ENCODE measurements at regions not wholly inside any gene's neighbourhood (a gene's known extent, or its start where the extent isn't known, plus 50 kb on each side); places are given as distances from the start of the nearest gene placed in this dataset.
"Not testable (repeated sequence)": the region's sequence is repeated elsewhere in the genome, so short reads cannot be mapped to it uniquely, and the experiment has no call there.

DNA sequence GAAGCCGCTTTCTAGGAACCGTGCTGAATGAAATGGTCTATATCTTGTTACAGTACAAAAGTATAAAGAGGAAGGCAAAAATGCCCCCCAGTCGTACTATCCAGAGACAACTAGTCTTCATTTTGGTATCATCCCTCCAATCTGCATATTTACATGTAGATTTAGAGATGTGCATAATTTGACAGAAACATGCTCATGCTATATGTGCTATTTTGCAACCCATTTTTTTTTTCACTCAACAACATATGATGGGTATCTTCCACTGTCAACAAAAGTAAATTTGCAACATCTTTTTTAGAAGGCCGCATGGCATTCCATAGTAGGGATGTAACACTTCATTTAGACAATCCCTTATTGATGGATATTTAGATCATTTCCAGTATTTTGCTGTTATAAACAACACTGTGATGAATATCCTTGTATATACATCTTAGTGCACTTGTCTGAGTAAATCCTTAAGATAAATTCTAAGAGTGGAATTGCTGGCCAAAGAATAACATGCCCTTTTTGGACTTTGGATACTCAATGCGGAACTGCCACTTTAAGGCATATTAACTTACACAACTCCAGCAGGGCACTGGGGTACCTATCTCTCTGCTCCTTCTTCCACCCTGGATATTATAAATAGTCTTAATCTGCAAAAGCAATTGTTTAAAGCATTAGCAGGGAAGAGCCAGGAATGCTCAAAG lies 71.1 kb upstream of the SH3PXD2B start:
- DNase-seq: no peak

GRCh38 chr5:172524573-172525021 lies 70.3 kb upstream of the SH3PXD2B start:
- peak; percentile 7 for DNase-seq

DNA sequence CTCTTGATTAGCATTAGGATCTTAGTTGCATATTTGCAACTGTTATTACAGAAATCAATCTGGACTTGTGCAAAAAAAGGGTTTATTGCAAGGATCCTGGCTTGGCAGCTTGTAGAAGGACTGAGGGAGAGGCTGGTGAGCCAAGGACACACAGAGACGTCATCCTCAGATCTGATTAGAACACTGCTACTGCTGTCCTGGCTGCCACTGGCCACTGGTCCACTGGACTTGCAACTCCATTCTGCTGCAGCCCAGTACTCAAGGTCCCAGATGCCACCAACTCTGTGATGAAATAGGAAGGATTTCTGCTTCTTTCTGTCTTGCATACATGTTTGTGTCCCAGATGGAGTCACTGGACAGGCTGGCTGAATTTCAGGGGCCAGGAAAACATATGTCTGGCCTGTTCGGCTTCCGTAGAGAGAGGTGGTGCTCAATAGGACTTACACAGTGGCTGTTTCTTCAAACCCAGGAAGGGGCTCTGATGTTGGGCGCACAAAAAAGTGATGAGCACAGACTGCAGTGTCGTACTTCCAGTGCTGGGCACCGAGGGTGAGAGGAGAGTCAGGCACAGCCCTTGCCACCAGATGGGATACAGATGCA lies 68.9 kb upstream of the SH3PXD2B start:
- no peak for DNase-seq

- no peak for DNase-seq
Measured at GRCh38 chr5:172521338-172521932, 67.1 kb upstream of the SH3PXD2B start.

GRCh38 chr5:172511952-172512351 lies 57.6 kb upstream of the SH3PXD2B start:
- DNase-seq: no peak

DNA sequence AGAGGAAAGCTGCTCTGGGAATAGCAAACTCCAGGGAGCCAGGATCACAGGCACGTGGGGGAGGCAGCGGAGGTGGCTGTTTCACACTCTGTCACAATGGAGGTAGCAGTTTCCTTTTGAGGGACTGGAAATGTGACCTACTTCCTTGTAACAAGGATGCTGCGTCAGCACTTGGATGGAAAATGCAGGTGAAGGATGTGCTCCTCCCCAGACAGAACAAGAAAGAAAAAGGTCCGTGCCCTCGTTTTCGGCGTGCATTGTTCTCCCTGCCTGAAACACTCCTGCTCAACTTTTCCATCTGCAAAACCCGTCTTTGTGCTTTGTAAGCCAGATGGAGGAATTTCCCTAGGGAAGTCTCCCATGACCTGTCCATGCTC lies 55.1 kb upstream of the SH3PXD2B start:
- no peak for DNase-seq

- DNase-seq: no peak
Measured at GRCh38 chr5:172508471-172509404, 54.4 kb upstream of the SH3PXD2B start.

GRCh38 chr5:172507485-172507884 lies 53.2 kb upstream of the SH3PXD2B start:
- not testable (repeated sequence) for DNase-seq

GRCh38 chr5:172506921-172507320 lies 52.6 kb upstream of the SH3PXD2B start:
- DNase-seq: no peak

GRCh38 chr5:172506251-172506650 lies 51.9 kb upstream of the SH3PXD2B start:
- no peak for DNase-seq

GRCh38 chr5:172505845-172506244 lies 51.5 kb upstream of the SH3PXD2B start:
- DNase-seq: no peak

DNA sequence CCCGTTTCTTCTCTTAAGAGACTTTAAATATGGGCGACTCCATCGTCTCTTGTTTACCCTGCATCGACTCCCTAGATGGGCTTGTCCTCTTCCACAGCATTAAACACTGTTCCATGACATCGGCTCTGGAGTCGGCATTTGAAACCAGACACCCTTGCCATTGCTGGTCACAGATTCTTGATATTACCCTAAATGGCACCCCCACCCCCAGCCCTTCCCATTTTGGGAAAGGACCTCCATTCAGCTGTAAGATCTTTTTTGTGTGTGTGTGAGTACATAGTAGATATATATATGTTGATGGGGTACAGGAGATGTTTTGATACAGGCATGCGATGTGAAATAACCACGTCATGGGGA lies 51.1 kb upstream of the SH3PXD2B start:
- no peak for DNase-seq

DNA sequence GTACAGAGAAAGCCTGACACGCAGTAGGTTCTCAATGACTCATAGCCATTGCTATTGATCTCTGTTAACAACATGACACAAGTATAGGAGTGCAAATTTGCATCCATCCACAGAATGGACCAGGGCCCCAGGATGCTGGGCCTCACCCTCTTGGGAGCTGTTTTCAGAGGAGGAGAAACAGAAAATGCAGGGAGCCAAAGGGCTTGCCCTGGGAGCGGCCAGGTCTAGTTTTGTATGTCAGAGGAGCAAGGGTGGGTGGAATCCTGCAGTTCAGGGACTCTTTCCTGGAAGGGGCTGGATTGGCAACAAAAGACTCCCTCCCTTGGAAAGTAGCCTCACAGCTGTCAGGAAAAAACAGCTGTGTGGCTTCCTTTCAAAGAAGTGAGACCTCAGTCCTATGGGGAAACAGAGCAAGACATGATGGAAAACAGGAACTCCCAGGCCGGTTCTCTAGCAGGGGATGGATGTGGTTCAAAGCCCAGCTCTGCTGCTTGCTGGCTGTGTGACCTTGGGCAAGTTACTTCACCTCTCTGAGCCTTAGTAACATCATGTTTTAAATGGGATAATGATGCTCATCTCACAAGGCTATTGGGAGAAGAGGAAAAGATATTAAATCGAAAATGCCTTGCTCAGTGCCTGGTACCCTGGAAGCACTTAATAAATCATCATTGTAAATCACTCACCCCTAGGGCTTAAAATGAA lies 50.5 kb upstream of the SH3PXD2B start:
- no peak for DNase-seq

GRCh38 chr5:172503925-172504700 lies 49.8 kb upstream of the SH3PXD2B start:
- no peak for DNase-seq
